ENCODE measurements at regions not wholly inside any gene's neighbourhood (a gene's known extent, or its start where the extent isn't known, plus 50 kb on each side); places are given as distances from the start of the nearest gene placed in this dataset.
"Not testable (repeated sequence)": the region's sequence is repeated elsewhere in the genome, so short reads cannot be mapped to it uniquely, and the experiment has no call there.

- Mint-ChIP-seq H3K27me3 (peaks cover 38% of the 10 kb centered on the region), H3K36me3 (no peaks in the 10 kb centered on the region), H3K4me1 (no peaks in the 10 kb centered on the region), H3K9me3 (peaks cover 10% of the 10 kb centered on the region), H3K27ac (no peak overlapping the region), H3K4me3 (no peak overlapping the region)
- no peak for ATAC-seq
Observed at GRCh38 chr15:79492065-79492464, 59.9 kb downstream of the MINAR1 start.

DNA sequence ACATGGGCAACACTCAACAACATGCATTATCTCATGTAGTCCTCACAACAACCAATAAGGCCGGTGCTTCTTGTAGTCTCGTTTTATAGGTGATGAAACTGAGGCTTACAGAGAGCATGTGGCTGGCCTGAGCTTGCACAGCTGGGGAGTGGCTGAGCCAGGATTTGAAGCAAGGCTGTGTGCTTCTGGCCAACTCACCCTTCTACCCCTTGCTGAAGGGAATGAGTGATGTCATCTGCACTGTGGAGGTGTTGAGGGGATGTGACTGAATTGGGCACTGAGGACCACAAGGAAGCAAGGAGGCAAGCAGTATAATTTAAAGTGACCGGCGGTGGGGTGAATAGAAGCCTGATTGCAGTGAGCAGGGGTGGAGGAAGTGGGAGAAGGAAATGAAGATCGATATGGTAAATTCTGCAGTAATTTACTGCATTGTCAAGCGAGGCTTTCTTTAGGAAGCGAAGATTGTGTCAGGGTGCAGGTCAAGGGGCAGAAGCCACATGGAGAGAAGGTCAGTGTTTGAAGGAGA lies 62.3 kb downstream of the MINAR1 start:
- H3K27ac Mint-ChIP-seq = no peak overlapping the region
- H3K9me3 Mint-ChIP-seq = peaks cover 7% of the 10 kb centered on the region
- H3K4me1 Mint-ChIP-seq = no peaks in the 10 kb centered on the region
- peaks cover 38% of the 10 kb centered on the region for H3K27me3 Mint-ChIP-seq
- no peak for ATAC-seq
- no peak overlapping the region for H3K4me3 Mint-ChIP-seq
- H3K36me3 Mint-ChIP-seq = no peaks in the 10 kb centered on the region

DNA sequence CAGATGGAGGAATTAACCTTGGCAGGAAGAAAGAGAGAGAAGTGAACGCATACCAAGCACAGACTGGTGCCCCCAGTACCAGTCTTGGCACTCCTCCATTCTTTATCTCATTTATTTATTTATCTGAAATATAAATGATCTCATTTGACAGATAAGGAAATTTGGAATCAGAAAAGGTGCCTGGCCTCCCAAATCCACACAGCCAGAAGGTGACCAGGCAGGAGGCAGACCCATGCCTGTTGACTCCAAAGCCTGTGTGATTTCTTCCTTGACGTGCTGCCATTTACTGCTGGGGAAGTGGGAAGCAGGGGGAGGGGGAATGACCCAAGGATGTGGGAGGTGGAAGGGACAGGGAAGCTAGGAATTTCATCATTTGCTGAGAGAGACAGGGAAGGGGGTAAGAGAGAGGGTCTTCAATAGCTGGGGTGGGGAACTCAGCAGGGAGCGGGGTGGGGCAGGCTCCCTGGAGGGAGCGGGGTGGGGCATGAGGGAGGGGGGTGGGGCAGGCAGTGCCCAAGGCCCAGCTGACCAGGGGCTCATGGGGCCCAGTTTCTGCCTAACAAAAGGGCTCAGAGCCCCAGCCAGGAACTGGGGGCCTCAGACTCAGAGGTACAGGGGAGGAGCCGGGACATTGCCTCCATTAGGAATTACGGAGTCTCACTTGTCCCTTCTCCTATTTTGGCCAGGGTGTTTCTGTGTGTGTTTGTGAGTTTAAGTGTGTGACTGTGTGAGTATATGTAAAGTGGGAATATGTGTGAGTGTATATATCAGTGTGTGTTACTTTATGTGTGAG lies 63.0 kb downstream of the MINAR1 start:
- H3K27me3 Mint-ChIP-seq = peaks cover 37% of the 10 kb centered on the region
- no peak for ATAC-seq
- H3K4me3 Mint-ChIP-seq = no peak overlapping the region
- no peaks in the 10 kb centered on the region for H3K4me1 Mint-ChIP-seq
- no peak overlapping the region for H3K27ac Mint-ChIP-seq
- H3K9me3 Mint-ChIP-seq = peaks cover 7% of the 10 kb centered on the region
- H3K36me3 Mint-ChIP-seq = no peaks in the 10 kb centered on the region

DNA sequence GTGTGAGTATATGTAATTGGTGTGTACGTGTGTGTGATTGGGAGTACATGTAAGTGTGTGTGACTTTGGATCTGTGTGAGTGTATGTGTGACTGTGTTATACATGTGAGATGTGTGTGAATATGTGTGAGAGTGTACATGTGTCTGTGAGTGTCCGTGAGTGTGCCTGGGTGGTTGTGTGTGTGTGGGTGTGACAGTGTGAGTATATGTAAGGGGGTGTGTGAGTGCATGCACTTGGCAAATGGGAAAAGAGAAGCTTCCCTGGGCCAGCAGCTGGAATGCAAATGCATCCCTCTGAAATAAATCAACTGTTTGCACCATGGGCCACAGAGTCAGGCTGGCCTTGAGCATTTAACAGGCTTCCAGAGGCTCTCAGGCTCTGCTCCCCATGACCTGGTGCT lies 63.6 kb downstream of the MINAR1 start:
- no peaks in the 10 kb centered on the region for H3K36me3 Mint-ChIP-seq
- no peaks in the 10 kb centered on the region for H3K4me1 Mint-ChIP-seq
- no peak overlapping the region for H3K4me3 Mint-ChIP-seq
- no peak overlapping the region for H3K27ac Mint-ChIP-seq
- H3K27me3 Mint-ChIP-seq = peaks cover 31% of the 10 kb centered on the region
- ATAC-seq = no peak
- H3K9me3 Mint-ChIP-seq = peaks cover 5% of the 10 kb centered on the region

- no peak overlapping the region for H3K4me3 Mint-ChIP-seq
- no peaks in the 10 kb centered on the region for H3K4me1 Mint-ChIP-seq
- peaks cover 5% of the 10 kb centered on the region for H3K9me3 Mint-ChIP-seq
- no peak for ATAC-seq
- H3K27me3 Mint-ChIP-seq = peaks cover 29% of the 10 kb centered on the region
- H3K36me3 Mint-ChIP-seq = no peaks in the 10 kb centered on the region
- H3K27ac Mint-ChIP-seq = no peak overlapping the region
Observed at GRCh38 chr15:79496838-79497237, 64.7 kb downstream of the MINAR1 start.

- H3K27ac Mint-ChIP-seq = no peak overlapping the region
- no peaks in the 10 kb centered on the region for H3K4me1 Mint-ChIP-seq
- H3K27me3 Mint-ChIP-seq = no peaks in the 10 kb centered on the region
- H3K36me3 Mint-ChIP-seq = no peaks in the 10 kb centered on the region
- ATAC-seq = no peak
- H3K9me3 Mint-ChIP-seq = no peaks in the 10 kb centered on the region
- no peak overlapping the region for H3K4me3 Mint-ChIP-seq
Observed at GRCh38 chr15:79501086-79501485, 69.0 kb downstream of the MINAR1 start.

- H3K9me3 Mint-ChIP-seq = no peaks in the 10 kb centered on the region
- no peak for ATAC-seq
- no peaks in the 10 kb centered on the region for H3K4me1 Mint-ChIP-seq
- no peak overlapping the region for H3K27ac Mint-ChIP-seq
- H3K36me3 Mint-ChIP-seq = no peaks in the 10 kb centered on the region
- no peaks in the 10 kb centered on the region for H3K27me3 Mint-ChIP-seq
- H3K4me3 Mint-ChIP-seq = no peak overlapping the region
Observed at GRCh38 chr15:79505956-79506355, 73.8 kb downstream of the MINAR1 start.

GRCh38 chr15:79512844-79513243 lies 80.7 kb downstream of the MINAR1 start:
- H3K27ac Mint-ChIP-seq, H3K4me3 Mint-ChIP-seq, H3K4me1 Mint-ChIP-seq, H3K36me3 Mint-ChIP-seq, H3K9me3 Mint-ChIP-seq, ATAC-seq: not testable (repeated sequence)
- peaks cover 15% of the 10 kb centered on the region for H3K27me3 Mint-ChIP-seq

GRCh38 chr15:79513417-79513816 lies 81.3 kb downstream of the MINAR1 start:
- peaks cover 21% of the 10 kb centered on the region for H3K27me3 Mint-ChIP-seq
- H3K4me3 Mint-ChIP-seq = no peak overlapping the region
- no peaks in the 10 kb centered on the region for H3K9me3 Mint-ChIP-seq
- no peak for ATAC-seq
- H3K36me3 Mint-ChIP-seq = no peaks in the 10 kb centered on the region
- no peak overlapping the region for H3K27ac Mint-ChIP-seq
- H3K4me1 Mint-ChIP-seq = no peaks in the 10 kb centered on the region

DNA sequence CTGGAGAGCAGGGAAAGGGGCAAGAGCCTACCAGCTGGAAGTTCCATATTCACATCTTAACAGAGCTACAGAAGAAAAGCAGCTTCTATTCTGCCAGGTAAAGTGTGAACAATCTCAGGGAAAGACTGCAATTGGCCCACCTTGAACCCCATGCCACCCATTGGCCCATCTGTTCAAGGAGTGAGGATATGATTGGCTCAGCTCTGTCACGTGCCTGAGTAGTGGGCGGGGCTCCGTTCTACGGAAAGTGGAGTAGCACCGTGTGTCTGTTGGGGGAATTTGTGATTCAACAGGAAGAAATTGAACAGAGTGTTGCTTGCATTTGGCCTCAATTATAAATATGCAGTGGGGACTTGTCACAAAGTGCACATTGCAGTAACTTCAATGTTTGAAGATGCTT lies 81.8 kb downstream of the MINAR1 start:
- ATAC-seq = no peak
- Mint-ChIP-seq H3K27ac (no peak overlapping the region), H3K36me3 (no peaks in the 10 kb centered on the region), H3K27me3 (peaks cover 22% of the 10 kb centered on the region), H3K4me1 (no peaks in the 10 kb centered on the region), H3K4me3 (no peak overlapping the region), H3K9me3 (no peaks in the 10 kb centered on the region)

DNA sequence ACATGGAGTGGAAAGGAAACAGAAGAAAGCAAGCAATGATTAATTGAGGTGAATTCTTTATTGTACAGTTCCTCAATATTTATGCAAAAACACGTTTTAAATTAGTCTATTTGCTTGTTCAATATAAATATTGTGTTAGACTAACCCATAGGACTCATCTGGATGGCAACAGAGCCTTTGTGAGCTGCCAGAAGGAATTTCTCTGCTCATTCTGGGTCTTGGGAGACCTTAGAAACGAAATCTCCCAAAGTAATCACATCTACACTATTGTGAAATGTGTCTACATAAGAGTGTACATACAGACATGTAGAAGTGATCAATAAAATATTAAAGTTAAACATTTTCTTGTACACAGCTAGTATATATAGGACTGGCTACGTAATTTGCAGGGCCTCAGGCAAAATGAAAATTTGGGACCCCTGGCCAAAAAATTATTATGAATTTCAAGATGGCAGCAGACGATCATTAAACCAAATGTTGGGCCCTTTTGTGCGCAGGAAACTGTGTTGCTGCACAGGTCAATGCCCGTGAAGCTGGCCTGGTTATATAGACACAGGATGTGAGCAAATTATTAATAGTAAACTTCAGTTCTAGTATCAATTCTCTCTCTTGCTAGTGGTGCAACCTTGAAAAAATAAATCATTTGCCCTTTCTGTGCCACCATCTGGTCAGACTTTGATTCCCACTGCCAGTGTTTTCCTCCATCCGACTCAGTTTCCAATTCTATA lies 83.3 kb downstream of the MINAR1 start:
- Mint-ChIP-seq H3K27ac (no peak overlapping the region), H3K9me3 (no peaks in the 10 kb centered on the region), H3K36me3 (no peaks in the 10 kb centered on the region), H3K4me3 (no peak overlapping the region), H3K27me3 (peaks cover 22% of the 10 kb centered on the region), H3K4me1 (no peaks in the 10 kb centered on the region)
- ATAC-seq = no peak

DNA sequence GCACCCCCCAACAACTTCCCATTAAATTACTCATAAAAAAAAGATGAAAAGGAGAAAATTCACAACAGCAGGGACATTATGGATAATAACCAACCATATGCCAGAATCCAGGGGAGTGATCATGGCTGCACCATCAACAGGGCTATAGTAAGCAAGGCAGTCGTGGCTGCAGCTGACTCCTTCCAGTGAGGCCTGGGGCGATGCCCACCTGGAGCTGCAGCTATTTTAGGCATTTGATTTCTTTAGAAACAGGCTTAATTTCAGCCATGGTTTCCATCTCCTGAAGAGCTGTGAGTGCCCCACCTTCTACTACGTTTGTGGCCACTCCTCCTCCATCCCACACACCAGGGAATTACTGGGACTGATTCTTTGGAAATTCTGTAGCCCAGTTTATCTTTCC lies 84.0 kb downstream of the MINAR1 start:
- no peaks in the 10 kb centered on the region for H3K36me3 Mint-ChIP-seq
- H3K27ac Mint-ChIP-seq = no peak overlapping the region
- H3K27me3 Mint-ChIP-seq = peaks cover 22% of the 10 kb centered on the region
- H3K9me3 Mint-ChIP-seq = no peaks in the 10 kb centered on the region
- no peaks in the 10 kb centered on the region for H3K4me1 Mint-ChIP-seq
- ATAC-seq = no peak
- no peak overlapping the region for H3K4me3 Mint-ChIP-seq

DNA sequence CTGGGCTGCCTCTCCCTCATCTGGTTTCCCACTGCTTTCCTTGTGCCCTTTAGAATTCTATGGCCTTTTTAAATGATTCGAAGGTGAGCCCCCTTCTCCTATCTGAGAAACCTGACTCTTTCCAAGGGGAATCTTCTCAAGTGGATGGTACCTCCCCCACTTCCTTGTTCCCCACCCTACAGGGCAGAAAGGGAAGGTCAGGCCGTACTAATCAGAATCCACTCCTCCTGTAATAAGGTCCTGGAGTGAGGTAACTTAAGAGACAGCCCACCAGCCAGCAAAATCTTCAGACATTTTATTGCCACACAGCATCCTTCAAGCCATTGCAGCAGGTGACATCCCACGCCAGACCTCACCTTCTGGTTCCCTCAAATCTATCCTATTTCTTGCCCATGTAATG lies 84.5 kb downstream of the MINAR1 start:
- Mint-ChIP-seq H3K27me3 (peaks cover 22% of the 10 kb centered on the region), H3K27ac (no peak overlapping the region), H3K9me3 (no peaks in the 10 kb centered on the region), H3K36me3 (no peaks in the 10 kb centered on the region), H3K4me3 (no peak overlapping the region), H3K4me1 (no peaks in the 10 kb centered on the region)
- ATAC-seq = no peak

DNA sequence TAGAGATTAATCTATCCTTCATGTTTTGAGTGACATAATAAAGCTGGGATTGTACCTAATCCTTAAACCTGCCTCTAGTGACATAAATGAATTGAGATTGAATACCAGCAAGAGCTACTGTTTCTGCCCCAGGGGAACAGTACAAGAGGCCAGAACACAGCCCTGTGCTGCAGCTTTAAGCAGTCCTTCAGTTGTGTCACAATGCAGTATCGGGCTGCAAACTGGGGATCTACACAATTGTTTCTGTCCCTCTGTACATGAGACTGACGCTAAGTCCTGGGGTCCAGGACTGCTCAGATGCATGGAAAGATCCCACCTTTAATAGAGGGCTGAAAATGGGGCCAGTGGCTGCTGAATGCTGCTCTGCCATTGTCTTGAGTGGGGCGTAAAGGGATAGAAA lies 87.5 kb downstream of the MINAR1 start:
- no peak overlapping the region for H3K4me3 Mint-ChIP-seq
- no peaks in the 10 kb centered on the region for H3K9me3 Mint-ChIP-seq
- no peaks in the 10 kb centered on the region for H3K4me1 Mint-ChIP-seq
- peaks cover 27% of the 10 kb centered on the region for H3K27me3 Mint-ChIP-seq
- H3K36me3 Mint-ChIP-seq = no peaks in the 10 kb centered on the region
- H3K27ac Mint-ChIP-seq = no peak overlapping the region
- no peak for ATAC-seq

DNA sequence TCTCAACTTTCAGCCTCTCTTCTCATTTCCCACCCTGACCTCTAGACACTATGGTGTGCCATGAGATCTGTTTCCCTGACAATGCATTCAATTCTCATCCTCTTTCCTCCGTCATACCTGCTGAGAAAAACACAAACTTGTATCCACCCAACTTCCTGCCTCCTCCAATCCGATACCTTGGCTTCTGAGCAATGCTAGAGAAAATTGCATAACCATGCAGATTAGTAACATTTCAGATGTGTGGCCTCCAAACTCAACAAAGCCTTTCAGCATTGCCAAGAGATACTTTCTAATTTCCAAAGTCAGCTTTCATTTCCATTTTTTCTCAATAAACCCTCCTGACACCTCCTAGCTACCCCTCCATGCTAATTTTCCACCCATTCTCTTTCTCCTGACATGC lies 88.5 kb downstream of the MINAR1 start:
- Mint-ChIP-seq H3K36me3 (no peaks in the 10 kb centered on the region), H3K27me3 (peaks cover 33% of the 10 kb centered on the region), H3K4me1 (no peaks in the 10 kb centered on the region), H3K27ac (no peak overlapping the region), H3K9me3 (no peaks in the 10 kb centered on the region), H3K4me3 (no peak overlapping the region)
- ATAC-seq = no peak

GRCh38 chr15:79522656-79523055 lies 90.5 kb downstream of the MINAR1 start:
- Mint-ChIP-seq H3K9me3 (no peaks in the 10 kb centered on the region), H3K36me3 (no peaks in the 10 kb centered on the region), H3K4me1 (no peaks in the 10 kb centered on the region), H3K4me3 (no peak overlapping the region), H3K27me3 (peaks cover 25% of the 10 kb centered on the region), H3K27ac (no peak overlapping the region)
- no peak for ATAC-seq

Measured in stimulated activated memory B cell treated with anti-CD40 and anti-IgM and Interleukin-4, amounts not matched to agents 10 μg/mL and 1 μg/mL and 100 μg/mL, for 72 hours (primary cell).